H1 (cell line): ENCODE measurements at regions not wholly inside any gene's neighbourhood (a gene's known extent, or its start where the extent isn't known, plus 50 kb on each side); places are given as distances from the start of the nearest gene placed in this dataset.

Experiments used
- TCF12 ChIP-seq: IDR thresholded peaks from 2 replicates; pipeline ENCODE4 v1.6.1; 2011; ENCODE audit warnings: low read depth, mild to moderate bottlenecking, low read length

- TF ChIP-seq TCF12: no peak
- TF ChIP-seq, all 59 proteins: peak for 0
Measured at GRCh38 chr4:17284323-17285175, 227.3 kb downstream of the QDPR start (continued).
